GM18873 (cell line): ENCODE measurements at regions not wholly inside any gene's neighbourhood (a gene's known extent, or its start where the extent isn't known, plus 50 kb on each side); places are given as distances from the start of the nearest gene placed in this dataset.

Experiments
- ATAC-seq: cut with Tn5 transposase; IDR thresholded peaks from one replicate; pipeline ENCODE4 v1.9.1; 2021; ENCODE audit warnings: mild to moderate bottlenecking, moderate library complexity, moderate number of reproducible peaks; ENCODE audit not compliant: unreplicated experiment, low FRiP score

DNA sequence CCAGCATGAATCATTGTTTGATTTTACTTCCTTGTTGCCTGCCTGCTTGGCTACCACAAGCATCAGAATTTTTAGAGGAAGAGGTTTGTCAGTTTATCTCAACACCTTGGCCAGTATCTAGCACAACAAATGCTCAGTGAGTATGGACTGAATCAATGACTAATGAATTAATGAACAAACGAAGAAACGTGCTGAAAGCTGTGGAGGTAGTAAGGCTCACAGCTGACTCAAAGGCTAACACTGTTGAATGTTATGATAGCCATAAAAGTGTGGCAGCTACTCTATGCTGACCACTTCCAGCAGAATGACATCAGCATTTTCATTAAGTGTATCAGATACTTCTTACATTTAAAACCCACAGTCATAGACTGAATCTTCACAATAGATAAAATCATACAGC lies 543.4 kb downstream of the IRS1 start:
- no peak for ATAC-seq

DNA sequence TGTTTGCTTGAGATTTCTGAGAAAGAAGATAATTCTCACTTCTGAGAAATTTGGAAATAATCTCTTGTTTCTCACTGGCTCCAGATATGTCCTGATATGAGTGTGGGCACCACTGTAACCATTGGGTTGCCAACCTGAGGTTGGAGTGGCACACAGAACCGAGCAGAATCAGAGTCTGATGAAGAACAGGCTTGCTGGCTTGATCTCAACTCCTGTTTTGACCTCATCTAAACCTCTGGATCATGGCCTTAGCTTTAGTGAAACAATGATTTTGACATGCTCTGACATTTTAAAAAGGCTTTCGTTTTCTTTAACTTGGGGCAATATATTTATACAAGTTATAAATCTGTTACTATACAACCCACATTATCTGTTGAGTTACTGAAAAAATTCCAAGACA lies 548.0 kb downstream of the IRS1 start:
- no peak for ATAC-seq

GRCh38 chr2:226247289-226248275 lies 552.0 kb downstream of the IRS1 start:
- ATAC-seq: no peak

GRCh38 chr2:226234187-226234586 lies 565.4 kb downstream of the IRS1 start:
- ATAC-seq: no peak

DNA sequence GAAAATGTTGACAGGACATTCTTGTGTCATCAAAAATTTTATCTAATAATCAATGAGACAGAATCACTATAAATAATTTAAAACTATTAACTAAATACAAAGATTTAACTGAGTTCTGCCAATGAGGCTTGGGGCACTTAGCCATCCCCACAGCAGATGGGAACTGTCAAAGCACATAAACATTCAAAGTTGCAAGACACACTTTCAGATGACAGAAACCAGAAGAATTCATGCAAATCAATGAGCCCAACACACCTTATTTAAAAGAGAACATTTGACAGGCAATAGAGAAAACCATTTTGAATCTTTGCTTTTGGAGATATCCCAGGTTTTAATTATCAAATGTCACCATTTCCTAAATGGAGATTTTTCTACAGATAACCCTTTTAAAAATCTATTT lies 566.2 kb downstream of the IRS1 start:
- ATAC-seq: no peak

DNA sequence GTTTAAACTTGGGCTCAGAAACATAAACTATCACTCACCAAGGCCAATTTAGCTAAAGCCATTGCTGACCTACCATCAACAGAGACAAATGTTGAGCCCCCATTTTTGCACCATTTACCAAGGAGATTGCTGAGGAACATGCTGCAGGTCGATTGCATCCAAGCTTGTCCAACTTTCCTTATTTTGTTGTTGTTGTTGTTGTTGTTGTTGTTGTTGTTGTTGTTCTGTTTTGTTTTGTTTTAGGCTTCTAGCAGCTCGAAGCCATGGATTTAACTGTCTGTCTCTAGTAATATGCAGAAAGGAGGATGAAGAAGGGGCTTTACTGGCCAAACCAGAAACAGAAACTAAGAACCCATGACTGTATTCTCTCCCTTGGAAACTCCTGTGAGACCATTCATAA lies 571.5 kb downstream of the IRS1 start:
- no peak for ATAC-seq

DNA sequence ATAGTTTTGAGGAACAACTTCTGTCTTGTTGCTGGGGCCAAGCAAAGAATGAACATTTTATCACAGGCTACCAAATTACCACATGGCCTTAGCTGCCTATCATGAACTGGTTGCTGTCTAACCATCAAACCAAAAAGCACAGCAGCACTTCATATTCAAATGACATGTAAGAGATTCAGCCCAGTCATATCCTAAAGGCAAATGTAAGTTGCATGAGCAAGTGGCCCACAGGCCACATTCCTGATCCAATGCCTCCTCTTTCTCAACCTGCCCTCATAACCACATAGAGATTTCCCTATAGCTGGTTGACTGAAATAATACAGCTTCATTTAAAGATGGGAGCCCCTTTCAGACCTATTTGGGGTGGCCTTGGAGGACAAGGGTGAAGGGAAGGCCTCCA lies 572.3 kb downstream of the IRS1 start:
- no peak for ATAC-seq

GRCh38 chr2:226223704-226224103 lies 575.9 kb downstream of the IRS1 start:
- no peak for ATAC-seq

- no peak for ATAC-seq
Observed at GRCh38 chr2:226220511-226220910, 579.1 kb downstream of the IRS1 start.

- ATAC-seq: no peak
Observed at GRCh38 chr2:226217191-226217590, 582.4 kb downstream of the IRS1 start.

GRCh38 chr2:226216575-226216974 lies 583.0 kb downstream of the IRS1 start:
- no peak for ATAC-seq

DNA sequence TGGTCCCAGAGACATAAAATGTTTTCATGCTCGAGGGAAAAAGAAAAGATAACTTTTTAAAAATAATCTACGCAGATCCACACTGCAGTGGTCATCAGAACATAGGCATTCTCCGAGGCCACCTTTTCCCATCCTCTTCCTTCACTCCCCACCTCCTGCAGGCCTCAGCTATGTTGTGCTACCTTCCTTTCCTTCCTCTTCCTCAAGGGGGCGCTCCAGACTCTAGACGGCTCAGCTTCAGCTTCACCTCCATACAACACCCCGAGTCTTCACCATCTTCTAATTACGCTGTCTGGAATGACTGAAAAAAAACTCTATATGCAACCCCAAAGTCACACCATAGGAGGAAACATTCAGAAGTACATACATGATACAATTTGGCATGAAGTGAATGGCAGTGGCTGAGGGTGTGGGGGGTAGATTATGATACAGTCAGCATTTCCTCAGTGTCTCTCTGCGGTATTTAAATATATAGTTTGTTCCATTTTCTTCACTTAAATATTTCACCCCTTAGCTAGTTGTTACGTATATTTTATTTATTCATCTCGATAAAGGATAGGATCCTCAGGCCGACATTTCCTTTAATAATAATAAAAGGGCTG lies 583.6 kb downstream of the IRS1 start:
- ATAC-seq: peak; percentile 84

DNA sequence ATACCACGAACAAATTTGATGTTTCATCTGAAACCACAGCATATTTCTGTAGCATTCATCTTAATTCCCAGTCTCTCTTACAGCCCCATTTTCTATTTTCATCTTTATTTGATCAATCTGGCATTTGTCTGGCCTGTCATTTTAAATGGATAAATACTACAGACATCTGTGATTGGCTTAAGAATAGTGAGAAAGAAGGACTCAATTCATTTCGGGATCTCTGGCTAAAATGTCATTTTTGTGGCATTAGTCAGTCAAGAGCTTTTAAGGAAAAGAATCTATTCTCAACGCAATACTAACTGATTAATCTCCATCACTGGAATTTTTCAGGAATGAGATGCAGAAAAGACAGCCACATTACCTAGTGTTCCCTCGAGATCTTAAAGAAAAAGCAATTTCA lies 585.9 kb downstream of the IRS1 start:
- no peak for ATAC-seq

- no peak for ATAC-seq
Observed at GRCh38 chr2:226211439-226211838, 588.2 kb downstream of the IRS1 start.

DNA sequence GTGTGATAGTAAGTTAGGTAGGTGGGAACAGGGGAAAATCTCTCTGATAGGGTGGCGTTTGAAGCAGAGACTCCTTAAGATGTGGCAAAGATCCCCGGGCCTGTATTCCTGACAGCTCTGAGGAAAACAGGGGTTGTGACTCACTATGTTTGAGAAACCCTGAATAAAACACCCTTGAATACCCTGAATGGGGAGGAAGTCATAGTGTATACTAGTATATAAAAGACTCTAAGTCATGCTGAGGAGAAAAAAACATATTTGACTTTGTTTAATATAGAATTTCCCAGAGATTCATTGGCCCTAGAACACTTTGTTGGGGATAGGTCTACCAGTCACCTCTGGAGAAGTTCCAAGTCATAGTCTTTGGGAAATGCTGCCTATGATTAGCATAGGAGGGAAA lies 590.9 kb downstream of the IRS1 start:
- ATAC-seq: no peak

DNA sequence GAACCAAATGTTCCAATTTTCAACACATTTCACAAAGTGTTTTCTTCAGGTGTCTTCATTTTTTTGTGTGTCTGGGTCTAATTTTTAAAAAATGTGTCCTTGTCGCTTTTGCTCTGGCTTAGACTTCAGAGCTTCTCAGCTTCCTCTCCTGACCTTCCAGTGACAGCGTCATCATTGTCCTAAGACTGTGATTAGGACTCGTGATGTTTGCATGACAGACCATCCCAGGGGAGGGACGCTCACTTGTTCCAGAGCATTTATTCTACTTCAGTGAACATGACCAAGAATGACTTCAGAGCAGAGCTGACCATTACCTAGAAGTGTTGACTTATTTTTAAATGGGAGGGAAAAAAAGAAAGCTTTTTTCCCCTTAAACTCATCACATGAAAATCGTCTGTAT lies 591.9 kb downstream of the IRS1 start:
- ATAC-seq: no peak

DNA sequence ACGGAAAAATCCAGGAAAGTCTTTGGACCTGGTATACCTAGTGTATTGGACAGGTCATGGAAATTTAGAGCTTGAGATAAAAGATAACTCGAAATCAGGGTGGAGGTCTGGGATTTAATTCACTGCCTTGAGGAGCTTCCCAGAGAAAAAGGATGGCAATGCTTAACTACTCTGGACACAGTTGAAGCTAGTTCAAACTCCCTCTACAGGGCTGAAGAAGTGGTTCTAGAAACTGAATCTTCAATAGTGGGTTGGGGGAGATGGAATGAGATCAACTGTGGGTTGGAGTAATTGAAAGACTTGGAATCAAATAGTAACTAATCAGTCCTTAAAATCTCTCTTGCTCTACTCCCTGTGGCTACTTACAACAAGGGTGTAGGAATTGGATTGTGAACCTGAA lies 600.1 kb downstream of the IRS1 start:
- ATAC-seq: no peak

GRCh38 chr2:226198956-226199355 lies 600.7 kb downstream of the IRS1 start:
- ATAC-seq: no peak

- no peak for ATAC-seq
Observed at GRCh38 chr2:226190479-226191252, 609.0 kb downstream of the IRS1 start.

DNA sequence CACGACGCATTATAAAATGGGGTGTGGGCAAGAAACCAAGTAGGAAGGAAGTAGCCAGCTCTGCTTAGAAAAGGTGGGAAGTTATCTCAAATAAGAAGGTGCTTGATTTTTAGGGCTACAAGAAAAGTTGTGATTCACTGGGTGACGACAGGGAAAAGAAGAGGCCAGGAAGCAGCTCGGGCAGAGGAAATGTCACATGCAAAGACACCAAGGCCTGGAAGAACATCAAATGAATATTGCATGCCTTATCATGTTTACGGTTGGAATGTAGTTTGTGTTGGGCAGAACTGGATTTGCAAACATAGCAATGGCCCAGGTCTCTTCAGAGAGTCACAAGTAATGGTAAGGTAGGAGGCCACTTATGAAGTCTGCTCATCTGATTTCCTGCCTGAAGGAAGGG lies 610.6 kb downstream of the IRS1 start:
- ATAC-seq: no peak

DNA sequence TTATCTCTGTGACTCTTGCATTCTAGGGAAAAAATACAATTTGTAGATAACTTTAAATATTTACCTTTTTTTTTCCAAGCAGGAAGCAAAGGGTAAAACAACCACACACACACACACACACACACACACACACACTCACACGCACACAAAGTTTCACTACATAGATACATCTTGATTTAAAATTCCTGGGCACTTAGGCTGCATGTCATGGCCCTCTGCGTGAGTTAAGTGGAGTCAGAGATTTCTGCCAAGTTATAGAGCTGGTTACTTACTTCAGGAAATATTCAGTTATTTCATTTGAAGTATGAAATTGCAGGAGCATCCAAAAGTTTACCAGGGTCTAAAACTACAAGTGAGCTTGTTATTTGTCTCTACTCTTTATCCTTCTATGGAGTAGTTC lies 612.0 kb downstream of the IRS1 start:
- ATAC-seq: no peak
